Effector memory CD4-positive, alpha-beta T cell (primary cell): ENCODE measurements at regions not wholly inside any gene's neighbourhood (a gene's known extent, or its start where the extent isn't known, plus 50 kb on each side); places are given as distances from the start of the nearest gene placed in this dataset.
"Not testable (repeated sequence)": the region's sequence is repeated elsewhere in the genome, so short reads cannot be mapped to it uniquely, and the experiment has no call there.

Experiments
- DNase-seq, 3 donors: peaks; one replicate each; pipeline ENCODE4 v3.0.0-alpha.2; 2020
- H3K27ac ChIP-seq: 2 replicates; pipeline ENCODE4 v1.7.0; 2013; ENCODE audit warnings: mild to moderate bottlenecking, low read length, moderate library complexity; ENCODE audit not compliant: insufficient read depth, poor library complexity, severe bottlenecking
- H3K27me3 ChIP-seq: replicated peaks from 2 replicates; pipeline ENCODE4 v1.7.0; 2013; ENCODE audit warnings: mild to moderate bottlenecking, low read length; ENCODE audit not compliant: insufficient read depth, control insufficient read depth, poor library complexity, severe bottlenecking
- H3K36me3 ChIP-seq: 2 replicates; pipeline ENCODE4 v1.7.0; 2013; ENCODE audit warnings: mild to moderate bottlenecking, low read length, moderate library complexity; ENCODE audit not compliant: control insufficient read depth, insufficient read depth
- H3K4me1 ChIP-seq: 2 replicates; pipeline ENCODE4 v1.7.0; 2013; ENCODE audit warnings: low read length, mild to moderate bottlenecking; ENCODE audit not compliant: control insufficient read depth, insufficient read depth, poor library complexity, severe bottlenecking
- H3K4me3 ChIP-seq: 2 replicates; pipeline ENCODE4 v1.7.0; 2013; ENCODE audit warnings: low read length, low read depth, mild to moderate bottlenecking; ENCODE audit not compliant: insufficient read depth, poor library complexity, severe bottlenecking
- H3K9me3 ChIP-seq: 2 replicates; pipeline ENCODE4 v1.7.0; 2013; ENCODE audit warnings: mild to moderate bottlenecking, low read length, moderate library complexity; ENCODE audit not compliant: control insufficient read depth

- H3K9me3 ChIP-seq, result peaks cover 20% of the 10 kb centered on the region
- not testable (repeated sequence) for H3K4me3 ChIP-seq, H3K4me1 ChIP-seq, H3K27ac ChIP-seq, H3K36me3 ChIP-seq, DNase-seq, H3K27me3 ChIP-seq
These were observed 357.3 kb upstream of the WSB1 start for GRCh38 chr17:26936645-26937044.

GRCh38 chr17:26937750-26938322, 356.1 kb upstream of the WSB1 start:
- peaks cover 20% of the 10 kb centered on the region for H3K9me3 ChIP-seq
- H3K36me3 ChIP-seq, H3K4me3 ChIP-seq, H3K4me1 ChIP-seq, DNase-seq, H3K27me3 ChIP-seq, H3K27ac ChIP-seq: not testable (repeated sequence)

DNA sequence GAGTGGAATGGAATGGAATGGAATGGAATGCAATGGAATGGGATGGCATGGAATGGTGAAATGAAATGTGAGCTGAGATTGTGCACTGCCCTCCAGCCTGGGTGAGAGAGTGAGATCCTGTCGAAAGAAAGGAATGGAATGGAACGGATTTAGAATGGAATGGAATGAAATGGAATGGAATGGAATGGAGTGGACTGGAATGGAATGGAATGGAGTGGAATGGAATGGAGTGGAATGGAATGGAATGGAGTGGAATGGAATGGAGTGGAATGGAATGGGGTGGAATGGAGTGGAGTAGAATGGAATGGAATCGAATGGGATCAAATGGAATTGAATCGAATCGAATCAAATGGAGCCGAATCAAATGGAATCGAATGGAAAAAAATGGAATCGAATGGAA, 354.2 kb upstream of the WSB1 start:
- H3K4me3 ChIP-seq, DNase-seq, H3K36me3 ChIP-seq, H3K27me3 ChIP-seq, H3K4me1 ChIP-seq, H3K27ac ChIP-seq: not testable (repeated sequence)
- H3K9me3 ChIP-seq, result peaks cover 20% of the 10 kb centered on the region

DNA sequence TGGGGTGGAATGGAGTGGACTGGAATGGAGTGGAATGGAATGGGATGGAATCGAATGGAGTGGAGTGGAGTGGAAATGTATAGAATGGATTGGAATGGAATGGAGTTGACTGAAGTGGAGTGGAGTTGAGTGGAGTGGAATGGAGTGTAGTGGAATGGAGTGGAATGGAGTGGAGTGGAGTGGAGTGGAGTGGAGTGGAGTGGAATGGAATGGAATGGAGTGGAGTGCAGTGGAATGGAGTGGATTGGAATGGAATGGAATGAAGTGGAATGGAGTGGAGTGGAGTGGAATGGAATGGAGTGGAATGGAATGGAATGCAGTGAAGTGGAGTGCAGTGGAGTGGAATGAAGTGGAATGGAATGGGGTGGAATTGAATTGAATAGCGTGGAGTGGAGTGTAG, 353.3 kb upstream of the WSB1 start:
- H3K4me1 ChIP-seq, H3K27me3 ChIP-seq, DNase-seq, H3K4me3 ChIP-seq, H3K27ac ChIP-seq, H3K36me3 ChIP-seq: not testable (repeated sequence)
- H3K9me3 ChIP-seq, result peaks cover 20% of the 10 kb centered on the region

GRCh38 chr17:26962255-26963162, 331.4 kb upstream of the WSB1 start:
- no peaks in the 10 kb centered on the region for H3K4me1 ChIP-seq
- H3K27ac ChIP-seq, result no peak overlapping the region
- DNase-seq, result no peak
- no peak overlapping the region for H3K4me3 ChIP-seq
- H3K36me3 ChIP-seq, result no peaks in the 10 kb centered on the region
- H3K27me3 ChIP-seq, result no peaks in the 10 kb centered on the region
- no peaks in the 10 kb centered on the region for H3K9me3 ChIP-seq

DNA sequence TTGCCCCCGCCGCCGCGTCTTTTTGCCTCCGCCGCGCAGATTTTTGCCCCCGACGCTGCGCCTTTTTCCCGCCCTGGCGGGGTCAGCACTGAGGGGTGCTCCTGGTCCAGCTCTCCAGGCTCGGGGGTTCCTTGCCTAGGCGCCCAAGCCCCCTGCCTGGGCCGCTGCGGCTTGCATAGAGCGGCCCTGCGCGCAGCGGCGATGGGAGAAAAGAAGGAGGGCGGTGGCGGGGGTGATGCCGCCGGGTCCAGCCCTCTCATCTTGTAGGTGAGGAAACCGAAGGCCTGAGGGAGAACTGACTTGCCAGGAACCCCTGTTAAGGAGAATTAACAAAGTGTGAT, 330.8 kb upstream of the WSB1 start:
- no peak overlapping the region for H3K4me3 ChIP-seq
- no peaks in the 10 kb centered on the region for H3K4me1 ChIP-seq
- H3K27ac ChIP-seq, result no peak overlapping the region
- H3K27me3 ChIP-seq, result no peaks in the 10 kb centered on the region
- H3K36me3 ChIP-seq, result no peaks in the 10 kb centered on the region
- no peaks in the 10 kb centered on the region for H3K9me3 ChIP-seq
- no peak for DNase-seq

DNA sequence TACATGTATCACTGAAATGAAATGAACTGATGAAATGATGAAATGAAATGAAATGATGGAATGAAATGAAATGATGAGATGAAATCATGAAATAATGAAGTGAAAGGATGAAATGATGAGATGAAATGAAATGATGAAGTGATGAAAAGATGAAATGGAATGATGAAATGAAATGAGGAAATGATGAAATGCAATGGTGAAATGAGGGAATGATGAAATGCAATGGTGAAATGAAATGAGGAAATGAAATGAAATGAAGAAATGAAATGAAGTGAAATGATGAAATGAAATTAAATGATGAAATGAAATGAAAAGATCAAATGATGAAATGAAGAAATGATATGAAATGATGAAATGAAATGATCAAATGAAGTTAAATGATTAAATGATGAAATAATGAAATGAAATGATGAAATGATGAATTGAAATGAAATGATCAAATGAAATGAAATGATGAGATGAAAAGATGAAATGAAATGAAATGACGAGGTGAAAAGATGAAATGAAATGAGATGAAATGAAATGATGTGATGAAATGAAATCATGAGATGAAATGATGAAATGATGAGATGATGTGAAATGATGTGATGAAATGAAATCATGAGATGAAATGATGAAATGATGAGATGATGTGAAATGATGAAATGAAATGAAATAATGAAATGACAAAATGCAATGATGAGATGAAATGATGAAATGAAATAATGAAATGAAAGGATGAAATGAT, 327.9 kb upstream of the WSB1 start:
- not testable (repeated sequence) for H3K27ac ChIP-seq, H3K9me3 ChIP-seq, H3K4me3 ChIP-seq, H3K36me3 ChIP-seq, DNase-seq, H3K4me1 ChIP-seq, H3K27me3 ChIP-seq

DNA sequence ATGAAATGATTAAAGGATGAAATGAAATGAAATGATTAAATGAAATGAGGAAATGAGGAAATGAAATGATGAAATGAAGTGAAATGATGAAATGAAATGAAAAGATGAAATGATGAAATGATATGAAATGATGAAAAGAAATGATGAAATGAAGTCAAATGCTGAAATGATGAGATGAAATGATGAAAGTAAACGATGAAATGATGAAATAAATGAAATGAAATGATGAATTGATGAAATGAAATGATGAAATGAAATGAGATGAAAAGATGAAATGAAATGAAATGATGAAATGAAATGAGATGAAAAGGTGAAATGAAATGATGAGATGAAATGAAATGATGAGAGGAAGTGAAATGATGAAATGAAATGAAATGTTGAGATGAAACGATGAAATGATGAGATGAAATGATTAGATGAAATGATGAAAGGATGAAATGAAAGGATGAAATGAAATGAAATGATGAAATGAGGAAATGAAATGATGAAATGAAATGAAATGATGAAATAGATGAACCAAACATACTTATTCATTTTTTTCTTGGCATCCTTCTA, 327.2 kb upstream of the WSB1 start:
- not testable (repeated sequence) for H3K36me3 ChIP-seq, H3K4me3 ChIP-seq, H3K9me3 ChIP-seq, H3K27me3 ChIP-seq, H3K27ac ChIP-seq, H3K4me1 ChIP-seq, DNase-seq

GRCh38 chr17:26981845-26982425, 312.0 kb upstream of the WSB1 start:
- H3K36me3 ChIP-seq, H3K27ac ChIP-seq, DNase-seq, H3K4me1 ChIP-seq, H3K4me3 ChIP-seq, H3K27me3 ChIP-seq, H3K9me3 ChIP-seq: not testable (repeated sequence)
